Endodermal cell (in vitro differentiated cells): ENCODE measurements at regions not wholly inside any gene's neighbourhood (a gene's known extent, or its start where the extent isn't known, plus 50 kb on each side); places are given as distances from the start of the nearest gene placed in this dataset.

ENCODE experiments used
- DNase-seq: peaks from one replicate; pipeline ENCODE4 v3.0.0-alpha.2; 2017
- H3K27ac ChIP-seq: 2 replicates; pipeline ENCODE4 v1.5.1; 2013; ENCODE audit warnings: mild to moderate bottlenecking, low read depth, low read length, moderate library complexity
- H3K27me3 ChIP-seq: 2 replicates; pipeline ENCODE4 v1.6.1; 2013; ENCODE audit warnings: mild to moderate bottlenecking, low read length, moderate library complexity; ENCODE audit not compliant: insufficient read depth, control insufficient read depth, poor library complexity, severe bottlenecking
- H3K36me3 ChIP-seq: 2 replicates; pipeline ENCODE4 v1.7.0; 2013; ENCODE audit warnings: mild to moderate bottlenecking, low read length, moderate library complexity; ENCODE audit not compliant: control insufficient read depth, insufficient read depth
- H3K4me1 ChIP-seq: one replicate; pipeline ENCODE4 v1.7.0; 2013; ENCODE audit warnings: low read length; ENCODE audit not compliant: control insufficient read depth, insufficient read depth
- H3K4me3 ChIP-seq: 2 replicates; pipeline ENCODE4 v1.5.1; 2013; ENCODE audit warnings: mild to moderate bottlenecking, low read length, moderate library complexity
- H3K9ac ChIP-seq: 2 replicates; pipeline ENCODE4 v1.6.1; 2013; ENCODE audit warnings: mild to moderate bottlenecking, low read length, moderate library complexity; ENCODE audit not compliant: poor library complexity, severe bottlenecking; ENCODE audit errors: extremely low read depth
- H3K9me3 ChIP-seq: 2 replicates; pipeline ENCODE4 v1.6.1; 2013; ENCODE audit warnings: mild to moderate bottlenecking, low read length, moderate library complexity; ENCODE audit not compliant: control insufficient read depth
- H3K27ac Mint-ChIP-seq: 2 replicates; pipeline ENCODE4 v1.8.0; 2020; ENCODE audit warnings: mixed read lengths
- H3K27me3 Mint-ChIP-seq: 2 replicates; pipeline ENCODE4 v1.8.0; 2021; ENCODE audit warnings: mild to moderate bottlenecking, mixed read lengths; ENCODE audit not compliant: insufficient read depth
- H3K36me3 Mint-ChIP-seq: 2 replicates; pipeline ENCODE4 v1.8.0; 2020; ENCODE audit warnings: low read depth, mixed read lengths
- H3K4me1 Mint-ChIP-seq: 2 replicates; pipeline ENCODE4 v1.8.0; 2020; ENCODE audit warnings: mixed read lengths
- H3K4me3 Mint-ChIP-seq: 2 replicates; pipeline ENCODE4 v1.8.0; 2020; ENCODE audit warnings: mild to moderate bottlenecking, moderate library complexity, mixed read lengths
- H3K9me3 Mint-ChIP-seq: 2 replicates; pipeline ENCODE4 v1.8.0; 2020; ENCODE audit warnings: mild to moderate bottlenecking, mixed read lengths
- CTCF ChIP-seq: fragments of 200-600 bp; sonication (generic); conservative IDR thresholded peaks from 2 replicates; pipeline ENCODE4 v1.5.0; 2021; ENCODE audit warnings: antibody characterized with exemption, mild to moderate bottlenecking
- WGBS, 2 experiments: methylation state at CpG; one replicate each; pipeline versions ENCODE4 v1.1.5 to v1.1.7; 2013; ENCODE audit warnings: missing lambda C conversion rate in 2 of 2, mixed read lengths in 1 of 2; ENCODE audit not compliant: insufficient coverage in 1 of 2, insufficient read length in 1 of 2; 5-methylcytosine and 5-hydroxymethylcytosine counted together

GRCh38 chr20:22353586-22353985, 230.8 kb downstream of the FOXA2 start:
- Mint-ChIP-seq H3K36me3 (no peaks in the 10 kb centered on the region), H3K27ac (no peak overlapping the region), H3K27me3 (peaks cover 24% of the 10 kb centered on the region), H3K9me3 (no peaks in the 10 kb centered on the region), H3K4me3 (no peak overlapping the region), H3K4me1 (no peaks in the 10 kb centered on the region)
- TF ChIP-seq CTCF = no peak
- no peak overlapping the region for H3K4me3 ChIP-seq
- WGBS, 2 experiments = 95 to 98% methylated on average over 2 of the region's 2 CpGs
- H3K9me3 ChIP-seq = no peaks in the 10 kb centered on the region
- no peaks in the 10 kb centered on the region for H3K27me3 ChIP-seq
- no peak overlapping the region for H3K9ac ChIP-seq
- H3K36me3 ChIP-seq = no peaks in the 10 kb centered on the region
- no peak overlapping the region for H3K27ac ChIP-seq
- no peak for DNase-seq
- H3K4me1 ChIP-seq = no peaks in the 10 kb centered on the region

DNA sequence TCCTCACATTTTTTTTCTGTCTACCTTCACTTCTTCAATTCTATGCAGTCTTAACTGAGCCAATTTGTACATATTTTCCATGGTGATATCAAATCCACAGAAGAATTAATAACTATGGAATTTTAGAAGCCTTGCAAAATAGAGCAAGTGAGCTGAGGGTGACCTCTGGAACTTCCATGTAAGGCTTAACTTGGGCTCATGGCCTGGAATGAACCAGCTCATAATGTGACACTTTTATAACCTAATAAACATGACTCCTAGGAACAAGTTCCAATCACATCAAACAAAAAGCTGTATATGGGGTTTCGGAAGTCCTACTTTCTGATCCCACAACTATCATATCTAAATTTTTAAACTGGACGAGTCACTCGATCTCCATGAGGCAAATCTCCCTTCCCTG, 232.4 kb downstream of the FOXA2 start:
- H3K36me3 ChIP-seq = no peaks in the 10 kb centered on the region
- no peak overlapping the region for H3K4me3 ChIP-seq
- H3K9me3 ChIP-seq = no peaks in the 10 kb centered on the region
- no peaks in the 10 kb centered on the region for H3K27me3 ChIP-seq
- TF ChIP-seq CTCF = no peak
- no peak overlapping the region for H3K4me3 Mint-ChIP-seq
- H3K36me3 Mint-ChIP-seq = no peaks in the 10 kb centered on the region
- H3K9me3 Mint-ChIP-seq = no peaks in the 10 kb centered on the region
- peaks cover 8% of the 10 kb centered on the region for H3K4me1 Mint-ChIP-seq
- no peak overlapping the region for H3K27ac Mint-ChIP-seq
- no peak overlapping the region for H3K27ac ChIP-seq
- H3K9ac ChIP-seq = no peak overlapping the region
- 85 to 96% methylated on average over 3 of the region's 3 CpGs for WGBS, 2 experiments
- H3K27me3 Mint-ChIP-seq = peaks cover 17% of the 10 kb centered on the region
- no peak for DNase-seq
- no peaks in the 10 kb centered on the region for H3K4me1 ChIP-seq

DNA sequence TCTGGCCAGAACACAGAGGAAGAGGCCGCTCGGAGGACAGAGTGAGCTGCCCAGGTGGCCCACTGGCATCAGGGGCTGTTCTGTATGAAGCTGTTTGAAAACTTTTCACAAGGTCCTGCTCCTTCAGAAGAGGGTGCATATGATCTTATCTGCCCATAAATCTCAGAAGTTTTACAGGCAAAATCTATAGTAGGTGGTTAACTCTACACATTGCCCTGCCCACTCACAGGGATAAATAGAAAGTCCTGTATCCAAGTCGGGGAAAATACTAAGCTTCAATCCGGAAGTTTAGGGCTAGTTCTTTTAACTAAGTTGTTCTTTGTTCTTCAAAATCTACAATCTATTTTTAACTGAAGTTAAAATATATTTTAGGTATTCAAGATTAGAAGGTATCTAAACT, 233.7 kb downstream of the FOXA2 start:
- Mint-ChIP-seq H3K4me3 (no peak overlapping the region), H3K4me1 (peaks cover 10% of the 10 kb centered on the region), H3K9me3 (no peaks in the 10 kb centered on the region), H3K27me3 (peaks cover 11% of the 10 kb centered on the region), H3K27ac (no peak overlapping the region), H3K36me3 (no peaks in the 10 kb centered on the region)
- no peak for TF ChIP-seq CTCF
- Histone ChIP-seq H3K27ac (no peak overlapping the region), H3K36me3 (no peaks in the 10 kb centered on the region), H3K4me1 (no peaks in the 10 kb centered on the region), H3K9me3 (no peaks in the 10 kb centered on the region), H3K9ac (no peak overlapping the region), H3K27me3 (no peaks in the 10 kb centered on the region), H3K4me3 (no peak overlapping the region)
- DNase-seq = no peak
- 96 to 100% methylated on average over 2 to 4 of the region's 4 CpGs for WGBS, 2 experiments
